Calu3 (cell line): ENCODE measurements at regions not wholly inside any gene's neighbourhood (a gene's known extent, or its start where the extent isn't known, plus 50 kb on each side); places are given as distances from the start of the nearest gene placed in this dataset.

Experiments used
- BruUV-seq: library from RNA; stranded (reverse); fragments of 400-500 nt; replicated peaks from 2 replicates; lab custom pipeline; 2021; lab: Mats Ljungman, UMichigan
- CTCF ChIA-PET: fragments of 300-600 bp; sonication (Branson Sonifier 250); formaldehyde crosslinking; loops from one replicate; lab custom pipeline; 2022; ENCODE audit warnings: antibody characterized with exemption; lab: Charles Lee
- DNase-seq: peaks from one replicate; pipeline ENCODE4 v3.0.0; 2022
- H3K27ac Mint-ChIP-seq: one replicate; pipeline ENCODE4 v1.8.0; 2022; ENCODE audit warnings: mixed read lengths; ENCODE audit not compliant: unreplicated experiment
- H3K27me3 Mint-ChIP-seq: one replicate; pipeline ENCODE4 v1.8.0; 2022; ENCODE audit warnings: mixed read lengths; ENCODE audit not compliant: unreplicated experiment
- H3K36me3 Mint-ChIP-seq: one replicate; pipeline ENCODE4 v1.8.0; 2022; ENCODE audit warnings: mild to moderate bottlenecking, moderate library complexity, mixed read lengths; ENCODE audit not compliant: insufficient read depth, unreplicated experiment
- H3K4me1 Mint-ChIP-seq: one replicate; pipeline ENCODE4 v1.8.0; 2022; ENCODE audit warnings: mild to moderate bottlenecking, low read depth, mixed read lengths; ENCODE audit not compliant: unreplicated experiment
- H3K4me3 Mint-ChIP-seq: one replicate; pipeline ENCODE4 v1.8.0; 2022; ENCODE audit warnings: mild to moderate bottlenecking, low read depth, moderate library complexity, mixed read lengths; ENCODE audit not compliant: unreplicated experiment
- H3K9me3 Mint-ChIP-seq: one replicate; pipeline ENCODE4 v1.8.0; 2022; ENCODE audit warnings: low read depth, mixed read lengths; ENCODE audit not compliant: unreplicated experiment
- CTCF ChIP-seq: fragments of 200-600 bp; IDR thresholded peaks from one replicate; pipeline ENCODE4 v1.8.0; 2022; ENCODE audit warnings: antibody characterized with exemption; ENCODE audit not compliant: unreplicated experiment
- intact Hi-C: fragments of 100-400 bp; cut with micrococcal nuclease; formaldehyde crosslinking; loops from one replicate; pipeline ENCODE4 v1.10.0; 2022; ENCODE audit not compliant: unreplicated experiment

- Mint-ChIP-seq H3K36me3 (no peaks in the 10 kb centered on the region), H3K9me3 (no peaks in the 10 kb centered on the region)
- intact Hi-C loops, result no loop called here
These were observed 413.8 kb upstream of the NFIA start for GRCh38 chr1:60668585-60668984.

GRCh38 chr1:60665311-60665710, 417.1 kb upstream of the NFIA start:
- TF ChIP-seq CTCF, result no peak
- H3K27ac Mint-ChIP-seq, result no peak overlapping the region
- intact Hi-C loops, result no loop called here
- no peak for DNase-seq
- BruUV-seq, result no TSS peak
- no peaks in the 10 kb centered on the region for H3K36me3 Mint-ChIP-seq
- no peaks in the 10 kb centered on the region for H3K4me1 Mint-ChIP-seq
- no peak overlapping the region for H3K4me3 Mint-ChIP-seq
- H3K27me3 Mint-ChIP-seq, result no peaks in the 10 kb centered on the region
- peaks cover 2% of the 10 kb centered on the region for H3K9me3 Mint-ChIP-seq
- CTCF ChIA-PET, result no interaction called here

More at GRCh38 chr1:60668585-60668984, 413.8 kb upstream of the NFIA start:
- no peak for DNase-seq
- Mint-ChIP-seq H3K27me3 (no peaks in the 10 kb centered on the region), H3K4me3 (no peak overlapping the region), H3K27ac (no peak overlapping the region), H3K4me1 (no peaks in the 10 kb centered on the region)
- CTCF ChIA-PET, result no interaction called here
- no TSS peak for BruUV-seq
- no peak for TF ChIP-seq CTCF

- Mint-ChIP-seq H3K36me3 (no peaks in the 10 kb centered on the region), H3K9me3 (peaks cover 2% of the 10 kb centered on the region), H3K4me3 (no peak overlapping the region), H3K27ac (no peak overlapping the region), H3K4me1 (no peaks in the 10 kb centered on the region), H3K27me3 (no peaks in the 10 kb centered on the region)
- TF ChIP-seq CTCF, result no peak
- CTCF ChIA-PET, result no interaction called here
- BruUV-seq, result no TSS peak
- intact Hi-C loops, result no loop called here
- no peak for DNase-seq
These were observed 418.2 kb upstream of the NFIA start for GRCh38 chr1:60664086-60664625.

GRCh38 chr1:60662486-60663044, 419.8 kb upstream of the NFIA start:
- BruUV-seq, result no TSS peak
- no peak overlapping the region for H3K27ac Mint-ChIP-seq
- no peaks in the 10 kb centered on the region for H3K4me1 Mint-ChIP-seq
- DNase-seq, result no peak
- intact Hi-C loops, result no loop called here
- CTCF ChIA-PET, result no interaction called here
- H3K36me3 Mint-ChIP-seq, result no peaks in the 10 kb centered on the region
- peaks cover 2% of the 10 kb centered on the region for H3K9me3 Mint-ChIP-seq
- no peaks in the 10 kb centered on the region for H3K27me3 Mint-ChIP-seq
- no peak overlapping the region for H3K4me3 Mint-ChIP-seq
- no peak for TF ChIP-seq CTCF
